ENCODE measurements at regions not wholly inside any gene's neighbourhood (a gene's known extent, or its start where the extent isn't known, plus 50 kb on each side); places are given as distances from the start of the nearest gene placed in this dataset.

- Histone ChIP-seq H3K79me2 (ENCODE audit: control insufficient read depth, insufficient read depth, low read length) (no peaks in the 10 kb centered on the region), H3K27ac (ENCODE audit: control insufficient read depth, insufficient read depth, low read length) (no peak overlapping the region), H3K4me3 (ENCODE audit: control insufficient read depth in 2 of 3, extremely low read depth in 1 of 3, insufficient read depth in 2 of 3, low read depth in 1 of 3, low read length in 3 of 3) (no peak overlapping the region), H3K4me2 (ENCODE audit: control insufficient read depth, extremely low read depth, insufficient read depth, low read depth, low read length) (no peak overlapping the region), H4K20me1 (ENCODE audit: control insufficient read depth, extremely low read depth, insufficient read depth, low read length) (no peaks in the 10 kb centered on the region), H2AFZ (ENCODE audit: control insufficient read depth, low read length) (no peak overlapping the region), H3K4me1 (ENCODE audit: control insufficient read depth, extremely low read depth, insufficient read depth, low read length) (peaks cover 12% of the 10 kb centered on the region), H3K36me3 (ENCODE audit: control insufficient read depth in 2 of 2, extremely low read depth in 1 of 2, insufficient read depth in 2 of 2, low read length in 2 of 2) (no peaks in the 10 kb centered on the region), H3K9me1 (ENCODE audit: control insufficient read depth, extremely low read depth, insufficient read depth, low read length) (no peaks in the 10 kb centered on the region), H3K9ac (ENCODE audit: control insufficient read depth, extremely low read depth, insufficient read depth, low read length) (no peak overlapping the region), H3K27me3 (ENCODE audit: control insufficient read depth, extremely low read depth, insufficient read depth, low read length) (no peaks in the 10 kb centered on the region), H3K9me3 (ENCODE audit: control insufficient read depth, low read depth, low read length) (peaks cover 1% of the 10 kb centered on the region)
- dilution Hi-C loops (cut with MboI; ENCODE audit: extremely low pct_ligation_motif_present, low sequenced_read_pairs), result no loop called here
- DNase-seq (ENCODE audit: low read depth, low spot score) (no peak), FAIRE-seq (peak; percentile 17)
- no peak for TF ChIP-seq EZH2 (IDR thresholded peaks at IDR 0.05; ENCODE audit: low read length)
- no peak for TF ChIP-seq CTCF (optimal IDR thresholded peaks at IDR 0.05 in 1 of 3, IDR thresholded peaks at IDR 0.05 in 1 of 3, conservative IDR thresholded peaks at IDR 0.05 in 1 of 3; ENCODE audit: extremely low read depth in 1 of 3, insufficient read depth in 2 of 3, low read length in 3 of 3)
Observed at GRCh38 chr5:53298841-53299240, 181.6 kb upstream of the FST start.

DNA sequence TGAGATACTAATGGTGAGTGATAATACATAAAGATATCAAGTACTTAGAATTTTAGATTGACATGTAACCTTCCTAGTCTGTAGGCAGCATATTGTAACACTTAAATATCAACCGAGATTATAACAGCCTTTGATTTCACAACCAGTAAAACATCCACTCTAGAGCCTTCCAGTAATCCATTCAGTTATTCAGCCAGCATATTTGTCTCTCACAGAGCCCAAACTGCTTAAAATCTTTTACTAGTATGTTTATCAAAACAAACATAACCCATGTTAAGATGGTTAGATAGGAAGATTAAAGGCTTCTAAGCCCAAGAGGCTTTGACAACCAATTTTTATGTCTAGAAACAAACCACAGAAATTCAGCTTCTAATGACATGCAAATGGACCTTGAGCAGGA is 177.9 kb upstream of the FST start:
- no peaks in the 10 kb centered on the region for H4K20me1 ChIP-seq (ENCODE audit: control insufficient read depth, extremely low read depth, insufficient read depth, low read length)
- H2AFZ ChIP-seq (ENCODE audit: control insufficient read depth, low read length), result no peak overlapping the region
- peaks cover 6% of the 10 kb centered on the region for H3K9me3 ChIP-seq (ENCODE audit: control insufficient read depth, low read depth, low read length)
- no peaks in the 10 kb centered on the region for H3K9me1 ChIP-seq (ENCODE audit: control insufficient read depth, extremely low read depth, insufficient read depth, low read length)
- H3K27ac ChIP-seq (ENCODE audit: control insufficient read depth, insufficient read depth, low read length), result peak overlapping the region; percentile 64
- FAIRE-seq (peak; percentile 41), DNase-seq (ENCODE audit: low read depth, low spot score) (no peak)
- H3K27me3 ChIP-seq (ENCODE audit: control insufficient read depth, extremely low read depth, insufficient read depth, low read length), result no peaks in the 10 kb centered on the region
- dilution Hi-C loops (cut with MboI; ENCODE audit: extremely low pct_ligation_motif_present, low sequenced_read_pairs), result no loop called here
- no peaks in the 10 kb centered on the region for H3K36me3 ChIP-seq (ENCODE audit: control insufficient read depth in 2 of 2, extremely low read depth in 1 of 2, insufficient read depth in 2 of 2, low read length in 2 of 2)
- H3K4me3 ChIP-seq (ENCODE audit: control insufficient read depth in 2 of 3, extremely low read depth in 1 of 3, insufficient read depth in 2 of 3, low read depth in 1 of 3, low read length in 3 of 3), result no peak overlapping the region
- no peak overlapping the region for H3K9ac ChIP-seq (ENCODE audit: control insufficient read depth, extremely low read depth, insufficient read depth, low read length)
- H3K79me2 ChIP-seq (ENCODE audit: control insufficient read depth, insufficient read depth, low read length), result no peaks in the 10 kb centered on the region
- TF ChIP-seq CTCF (optimal IDR thresholded peaks at IDR 0.05 in 1 of 3, IDR thresholded peaks at IDR 0.05 in 1 of 3, conservative IDR thresholded peaks at IDR 0.05 in 1 of 3; ENCODE audit: extremely low read depth in 1 of 3, insufficient read depth in 2 of 3, low read length in 3 of 3), result no peak
- no peak for TF ChIP-seq EZH2 (IDR thresholded peaks at IDR 0.05; ENCODE audit: low read length)
- no peak overlapping the region for H3K4me2 ChIP-seq (ENCODE audit: control insufficient read depth, extremely low read depth, insufficient read depth, low read depth, low read length)
- H3K4me1 ChIP-seq (ENCODE audit: control insufficient read depth, extremely low read depth, insufficient read depth, low read length), result peaks cover 14% of the 10 kb centered on the region

All from keratinocyte (primary cell).